HG02870 (cell line): ENCODE measurements at regions not wholly inside any gene's neighbourhood (a gene's known extent, or its start where the extent isn't known, plus 50 kb on each side); places are given as distances from the start of the nearest gene placed in this dataset.

Source experiments
- ATAC-seq: cut with Tn5 transposase; IDR thresholded peaks from one replicate; pipeline ENCODE4 v1.9.1; 2021; ENCODE audit warnings: mild to moderate bottlenecking, moderate library complexity; ENCODE audit not compliant: unreplicated experiment

- ATAC-seq = no peak
These were observed 125.0 kb upstream of the JUN start for GRCh38 chr1:58908561-58909560.

DNA sequence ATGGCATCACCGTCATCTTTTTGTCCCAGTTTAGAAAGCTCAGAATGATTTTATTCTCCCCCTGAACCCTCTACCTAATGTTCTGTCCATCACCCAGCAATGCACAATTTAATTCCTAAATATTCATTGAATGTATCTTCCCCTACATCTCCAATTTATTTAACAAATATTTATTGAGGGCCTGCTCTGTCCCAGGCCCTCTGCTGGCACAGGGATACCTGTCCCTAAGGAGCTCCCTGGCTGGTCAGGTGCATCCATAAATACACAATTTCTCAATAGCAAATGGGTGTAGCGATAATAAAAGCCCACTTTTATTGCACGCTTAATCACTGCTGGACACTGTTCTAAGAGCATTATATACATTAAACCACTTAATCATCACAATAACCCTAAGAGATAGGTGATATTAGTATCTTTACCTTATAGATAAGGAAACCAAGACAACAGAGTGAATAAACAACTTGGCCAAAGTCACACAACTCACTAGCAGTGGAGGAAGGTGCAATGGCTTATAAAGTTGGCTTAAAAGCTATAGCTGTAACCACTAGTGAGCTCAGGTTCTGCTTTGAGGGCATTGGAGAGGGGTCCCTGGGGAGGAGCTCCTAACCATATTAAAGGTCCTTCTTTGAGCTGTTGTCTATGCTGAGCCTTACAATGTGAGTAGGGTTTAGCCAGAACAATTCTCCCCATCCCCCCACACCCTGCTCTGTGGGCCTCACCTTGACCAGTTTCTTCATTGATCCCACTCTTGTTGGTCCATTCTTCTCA is 126.3 kb upstream of the JUN start:
- ATAC-seq = no peak

DNA sequence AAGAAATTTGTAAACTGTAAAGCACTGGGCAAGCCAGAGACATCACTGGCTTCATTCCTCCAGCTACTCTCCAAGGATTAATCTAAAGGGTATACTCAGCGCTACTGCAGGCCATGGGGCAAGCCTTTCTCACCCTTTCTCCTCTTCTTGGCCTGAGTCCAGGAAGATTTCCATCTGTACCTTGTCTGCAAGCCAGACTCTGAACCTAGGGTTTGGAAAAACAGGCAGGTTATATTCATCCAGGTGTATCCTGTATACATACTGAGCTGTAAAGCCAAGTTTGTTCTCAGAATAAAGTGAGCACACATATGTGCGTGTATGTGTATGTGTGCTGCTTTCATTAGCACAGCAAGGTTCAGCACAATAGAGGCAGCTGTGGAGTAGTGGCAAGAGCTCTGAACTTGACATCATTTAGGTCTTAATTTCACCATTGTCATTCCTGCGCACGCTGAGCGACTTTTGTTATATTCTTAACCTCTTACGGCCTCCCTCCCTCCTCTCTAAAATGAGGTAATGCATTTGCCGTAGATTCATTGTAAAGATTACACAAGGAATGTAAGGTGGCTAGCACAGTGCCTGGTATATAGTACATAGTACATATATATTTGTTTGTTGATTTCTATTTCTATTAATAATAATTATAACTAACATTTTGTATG is 128.1 kb upstream of the JUN start:
- ATAC-seq = no peak

DNA sequence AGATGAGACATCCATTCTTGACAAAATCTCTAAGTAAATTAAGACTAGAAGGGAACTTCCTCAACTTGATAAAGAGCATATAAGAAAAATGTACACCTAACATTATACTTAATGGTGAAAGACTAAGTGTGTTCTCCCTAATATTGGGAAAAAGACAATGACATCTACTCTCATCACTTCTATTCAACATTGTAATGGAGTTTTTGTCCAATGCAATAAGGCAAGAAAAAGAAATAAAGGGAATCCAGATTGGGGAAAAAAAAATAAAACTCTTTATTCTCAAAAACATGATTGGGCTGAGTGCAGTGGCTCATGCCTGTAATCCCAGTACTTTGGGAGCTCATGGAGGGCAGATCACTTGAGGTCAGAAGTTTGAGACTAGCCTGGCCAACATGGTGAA is 131.1 kb upstream of the JUN start:
- ATAC-seq = no peak

- ATAC-seq = no peak
These were observed 133.6 kb upstream of the JUN start for GRCh38 chr1:58917436-58917835.

DNA sequence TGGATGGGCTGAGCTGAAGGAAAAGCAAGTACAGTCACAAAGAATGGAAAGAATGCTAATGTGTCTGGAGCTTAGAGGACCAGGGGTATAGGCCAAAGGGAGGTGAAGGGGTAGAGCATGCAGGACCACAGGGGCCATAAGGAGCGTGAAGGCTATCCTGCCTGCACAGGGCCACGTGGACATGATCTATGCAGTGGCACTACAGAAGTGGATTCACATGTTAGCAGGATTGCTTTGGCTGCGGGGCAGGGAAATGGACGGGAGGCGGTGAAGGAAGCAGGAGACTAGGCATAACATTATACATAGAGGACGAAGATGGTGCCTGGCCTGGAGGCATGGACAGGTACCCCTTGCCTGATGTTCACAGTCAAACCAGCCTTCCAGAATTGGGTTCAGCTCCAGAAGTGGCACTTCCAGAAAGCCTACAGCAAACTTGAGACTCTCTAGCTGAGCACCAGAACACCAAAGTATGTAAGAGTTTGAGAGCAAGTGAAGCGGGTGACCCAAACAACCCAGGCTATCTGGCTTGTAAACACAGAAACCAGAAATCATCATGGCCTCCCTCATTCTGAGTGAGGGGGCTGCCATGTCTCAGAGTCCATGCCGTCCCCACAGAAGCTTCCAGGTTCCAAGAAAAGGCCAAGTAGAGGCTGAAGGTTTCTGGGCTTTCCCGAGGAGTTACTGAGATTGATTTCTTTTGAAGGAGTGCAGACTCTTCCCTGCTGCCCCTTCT is 135.5 kb upstream of the JUN start:
- no peak for ATAC-seq

DNA sequence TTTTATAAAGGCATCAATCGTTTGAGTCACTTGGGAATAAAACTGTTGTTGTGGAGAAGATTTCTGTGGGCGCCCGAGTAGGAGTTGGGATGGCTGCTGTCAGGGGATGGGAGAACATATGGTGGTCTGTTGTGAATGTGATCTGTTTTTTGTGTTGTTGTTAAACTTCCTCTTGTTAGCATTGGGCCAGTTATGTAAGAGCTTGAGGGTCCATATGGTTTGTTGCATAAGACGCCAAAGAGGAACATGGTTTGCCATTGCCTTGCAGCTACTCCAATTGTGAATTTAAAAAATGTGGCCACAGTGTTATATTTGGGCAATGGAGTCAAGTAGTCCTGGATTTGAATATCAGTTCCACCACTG is 136.1 kb upstream of the JUN start:
- ATAC-seq = no peak

DNA sequence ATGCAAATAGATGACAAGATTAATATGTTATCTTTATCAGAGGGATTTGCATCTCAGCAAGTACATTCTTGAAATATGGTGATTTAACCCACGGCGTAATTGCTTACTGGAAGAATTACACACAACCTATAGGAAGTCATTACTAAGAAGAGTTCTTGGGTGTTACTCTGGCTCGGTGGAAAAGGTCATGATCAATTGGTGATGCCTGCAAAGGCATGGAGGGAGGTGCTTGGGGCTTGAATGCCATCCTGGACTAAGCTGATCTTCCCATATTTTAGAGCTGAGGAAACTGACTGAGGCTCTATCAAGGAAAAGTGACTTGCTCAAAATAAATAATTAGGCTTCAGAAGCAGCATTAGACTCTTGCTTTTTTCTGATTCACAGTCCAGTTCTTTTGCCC is 137.5 kb upstream of the JUN start:
- ATAC-seq = no peak

DNA sequence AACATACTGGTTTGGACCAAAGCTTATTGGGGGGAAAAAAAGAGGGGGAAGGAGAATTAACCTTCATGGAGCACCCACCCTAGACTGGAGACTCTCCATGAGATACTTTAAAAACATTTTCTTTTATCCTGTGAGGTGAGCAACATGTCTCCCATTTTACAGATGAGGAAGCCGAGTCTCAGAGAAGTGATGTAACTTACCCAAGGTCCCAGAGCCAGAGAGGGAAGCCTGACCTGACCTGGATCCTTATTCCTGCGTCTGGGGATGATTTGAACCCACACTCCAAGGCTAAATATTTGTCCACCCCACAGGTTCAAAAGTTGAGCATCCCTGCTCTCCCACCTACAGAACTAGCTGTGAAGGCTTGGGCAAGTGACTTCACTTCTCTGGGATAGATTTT is 137.9 kb upstream of the JUN start:
- no peak for ATAC-seq

DNA sequence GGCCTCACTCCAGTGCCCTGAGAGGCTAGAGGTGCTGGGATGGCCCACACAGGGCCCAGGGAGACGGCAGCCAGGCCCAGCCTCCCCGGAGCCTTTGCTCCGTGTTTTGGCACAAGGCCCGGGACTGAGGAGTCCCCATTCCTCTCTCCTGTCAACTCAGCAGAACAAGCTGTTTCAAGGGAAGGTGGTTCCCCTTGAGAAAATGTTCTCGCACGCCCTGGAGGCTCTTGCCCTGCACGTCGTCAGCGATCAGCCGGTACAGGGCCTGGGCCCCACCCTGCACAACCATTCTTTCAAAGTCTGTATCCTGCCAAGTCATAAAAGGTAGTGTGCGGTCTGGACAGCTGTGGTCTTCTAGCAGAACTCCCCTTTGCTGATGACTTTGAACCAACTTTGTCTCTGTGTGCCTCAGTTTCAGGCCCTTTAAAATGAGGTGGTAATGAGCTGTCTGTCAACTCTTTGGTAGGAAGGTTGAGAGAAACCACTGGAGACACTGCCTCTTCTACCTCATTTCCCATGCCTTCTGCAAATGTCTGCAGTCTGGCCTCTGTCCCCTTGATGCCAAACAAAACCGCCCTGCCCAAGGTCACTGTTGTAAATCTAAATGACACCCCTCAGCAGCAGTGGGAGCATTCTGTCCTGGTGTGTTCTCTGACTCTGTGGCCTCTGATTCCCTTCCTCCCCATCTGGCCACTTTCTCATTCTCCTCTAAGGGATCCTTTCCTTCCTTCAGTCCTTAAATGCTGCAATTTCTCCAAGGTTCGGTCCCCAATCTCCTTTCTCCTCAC is 138.6 kb upstream of the JUN start:
- peak; percentile 96 for ATAC-seq

- ATAC-seq = no peak
These were observed 139.2 kb upstream of the JUN start for GRCh38 chr1:58923090-58923470.

DNA sequence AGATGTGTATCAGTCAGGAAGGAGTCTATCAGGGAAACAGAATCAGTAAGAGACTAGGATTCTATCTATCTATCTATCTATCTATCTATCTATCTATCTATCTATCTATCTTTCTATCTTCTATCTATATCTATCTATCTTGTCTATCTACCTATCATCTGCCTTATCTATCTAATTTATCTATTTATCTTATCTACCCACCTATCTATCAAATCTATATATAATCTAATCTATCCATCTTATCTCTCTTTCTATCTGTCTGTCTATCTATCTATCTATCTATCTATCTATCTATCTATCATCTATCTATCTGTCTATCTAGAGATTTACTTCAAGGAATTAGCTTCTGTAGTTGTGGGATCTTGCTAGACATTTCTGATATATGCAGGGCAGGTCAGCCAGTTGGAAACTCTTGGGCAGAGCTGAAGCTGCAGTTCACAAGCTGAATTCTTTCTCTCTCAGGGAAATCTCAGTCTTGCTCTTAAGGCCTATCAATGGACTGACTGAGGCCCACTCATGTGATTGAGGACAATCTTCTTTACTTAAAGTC is 140.2 kb upstream of the JUN start:
- ATAC-seq = no peak

- ATAC-seq = no peak
These were observed 141.0 kb upstream of the JUN start for GRCh38 chr1:58924821-58925220.

DNA sequence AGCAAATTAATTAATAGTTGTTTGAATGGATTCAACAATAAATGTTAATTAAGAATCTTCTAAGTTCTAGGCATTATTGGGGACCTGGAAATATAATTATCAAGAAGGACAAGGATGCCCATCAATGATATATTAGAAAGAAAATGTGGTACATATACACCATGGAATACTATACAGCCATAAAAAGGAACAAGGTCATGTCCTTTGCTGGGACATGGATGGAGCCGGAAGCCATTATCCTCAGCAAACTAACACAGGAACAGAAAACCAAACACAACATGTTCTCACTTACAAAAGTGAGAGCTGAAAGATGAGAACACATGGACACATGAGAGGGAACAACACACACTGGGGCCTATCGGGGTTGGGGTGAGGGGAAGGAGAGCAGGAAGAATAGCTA is 141.4 kb upstream of the JUN start:
- ATAC-seq = no peak

DNA sequence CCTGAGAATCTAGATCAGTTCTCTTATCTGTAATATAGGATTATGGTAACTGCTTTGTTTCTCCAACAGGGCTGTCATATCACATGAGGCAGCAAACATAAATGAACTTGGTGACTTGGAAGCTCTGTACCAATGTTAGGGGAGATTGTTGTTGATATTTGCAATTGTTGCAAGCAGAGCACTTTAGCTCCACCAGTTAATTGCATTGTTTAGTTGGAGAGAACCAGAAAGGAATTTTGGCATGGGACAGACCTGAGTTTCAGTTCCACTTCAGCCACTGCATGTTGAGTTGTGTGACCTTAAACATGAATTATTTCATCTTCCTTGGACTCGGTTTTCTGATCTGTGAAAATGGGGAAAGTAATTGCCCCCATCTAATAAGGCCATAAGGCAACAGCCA is 142.3 kb upstream of the JUN start:
- ATAC-seq = no peak

DNA sequence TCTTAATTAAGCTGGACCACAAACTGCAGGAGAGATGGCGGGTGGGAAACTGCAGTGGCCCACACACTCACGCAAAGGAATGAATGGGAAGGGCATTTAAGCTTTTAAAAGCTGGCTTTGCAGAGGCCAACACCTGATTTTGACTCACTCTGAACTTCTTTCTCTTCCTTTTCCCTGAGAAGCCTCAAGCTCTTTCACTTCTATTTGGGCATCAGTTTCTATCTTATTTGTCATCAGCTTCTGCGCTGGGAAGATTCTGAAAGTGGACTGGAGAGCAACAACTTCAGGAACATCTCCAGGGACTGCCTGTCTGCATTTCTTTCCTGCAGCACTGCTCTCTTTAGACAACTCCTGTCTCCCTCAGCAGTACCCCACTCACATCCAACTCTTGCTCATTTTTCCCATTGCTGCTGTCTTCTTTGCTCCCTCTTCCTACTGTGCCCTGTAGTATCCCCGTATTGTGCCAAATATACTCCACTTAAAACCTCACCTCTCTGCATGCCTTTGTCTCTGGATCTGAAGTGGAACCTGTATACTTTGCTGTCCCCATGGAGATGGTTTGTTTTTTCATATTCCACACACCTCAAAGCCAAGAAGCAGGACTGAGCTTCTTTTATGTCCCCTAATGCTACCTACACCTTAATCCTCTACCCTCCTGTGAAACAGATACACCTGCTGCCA is 143.3 kb upstream of the JUN start:
- ATAC-seq = no peak

DNA sequence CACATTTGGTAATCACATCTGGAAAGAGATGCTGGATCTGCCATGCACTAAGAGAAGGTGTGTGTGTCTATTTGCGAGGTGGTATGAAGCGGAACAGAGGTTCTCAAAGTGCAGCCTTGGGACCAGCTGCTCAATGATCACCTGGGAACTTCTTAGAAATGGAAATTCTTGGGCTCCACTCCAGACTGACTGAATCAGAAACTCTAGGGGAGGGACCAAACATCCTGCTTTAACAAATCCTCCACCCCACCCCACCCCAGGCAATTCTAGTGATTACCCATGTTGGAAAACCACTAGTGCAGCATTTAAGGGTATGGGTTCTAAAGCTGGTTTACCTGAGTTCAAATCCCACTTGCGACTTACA is 143.9 kb upstream of the JUN start:
- no peak for ATAC-seq

- ATAC-seq = no peak
These were observed 144.7 kb upstream of the JUN start for GRCh38 chr1:58928514-58928913.

DNA sequence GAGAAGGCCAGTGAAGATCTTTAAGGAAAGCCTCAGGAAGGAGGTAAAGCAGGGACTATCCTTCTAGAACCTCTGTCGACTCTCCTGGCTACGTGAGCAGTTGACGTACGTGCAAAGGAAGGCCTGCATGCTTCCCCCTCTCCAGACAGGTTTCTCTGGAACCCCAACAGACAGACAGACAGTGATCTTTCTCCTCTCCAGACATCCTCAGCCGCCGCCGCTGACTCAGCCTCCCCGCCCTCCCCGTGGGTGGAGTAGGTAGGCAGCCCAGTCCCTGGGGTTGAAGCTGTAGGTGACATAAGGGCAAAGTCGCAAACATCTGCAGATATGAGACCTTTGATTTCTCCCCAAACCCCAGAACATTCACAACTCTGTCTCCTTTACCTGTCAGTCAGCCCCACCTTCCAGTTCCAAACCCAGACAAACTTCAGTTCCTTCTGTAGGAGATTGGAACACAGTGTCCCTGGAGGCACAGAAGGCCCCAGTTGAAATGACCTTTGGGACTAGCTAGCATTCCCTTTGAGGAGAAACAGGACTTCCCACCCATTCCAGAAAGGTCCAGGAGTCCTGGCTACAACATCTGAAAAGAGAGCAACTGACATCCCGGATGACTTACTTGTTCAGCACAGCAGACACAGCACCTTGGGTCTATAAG is 146.0 kb upstream of the JUN start:
- no peak for ATAC-seq
